DND-41 (cell line): ENCODE measurements at regions not wholly inside any gene's neighbourhood (a gene's known extent, or its start where the extent isn't known, plus 50 kb on each side); places are given as distances from the start of the nearest gene placed in this dataset.

Experiments used
- ATAC-seq: fragments of 200-7000 bp; cut with Tn5 transposase; 3 replicates; pipeline ENCODE4 v1.9.1; 2021; ENCODE audit warnings: low read depth; ENCODE audit not compliant: insufficient read depth
- DNase-seq: peaks from one replicate; pipeline ENCODE4 v3.0.0-alpha.2; 2020
- H2AFZ ChIP-seq: 2 replicates; pipeline ENCODE4 v1.6.0; 2012; ENCODE audit warnings: low read depth, low read length
- H3K27ac ChIP-seq: 2 replicates; pipeline ENCODE4 v1.5.1; 2012; ENCODE audit warnings: low read length, inconsistent platforms
- H3K27me3 ChIP-seq: fragments of 200-600 bp; sonication (generic); 2 replicates; pipeline ENCODE4 v1.6.0; 2012; ENCODE audit warnings: low read length, mild to moderate bottlenecking, inconsistent platforms; ENCODE audit not compliant: insufficient read depth, poor library complexity
- H3K36me3 ChIP-seq: 2 replicates; pipeline ENCODE4 v1.5.1; 2012; ENCODE audit warnings: low read length, inconsistent platforms; ENCODE audit not compliant: insufficient read depth
- H3K4me1 ChIP-seq: 2 replicates; pipeline ENCODE4 v1.5.1; 2012; ENCODE audit warnings: mild to moderate bottlenecking, low read length; ENCODE audit not compliant: insufficient read depth
- H3K4me2 ChIP-seq: 2 replicates; pipeline ENCODE4 v1.6.0; 2012; ENCODE audit warnings: mild to moderate bottlenecking, moderate library complexity, low read length, inconsistent platforms; ENCODE audit not compliant: insufficient read depth
- H3K4me3 ChIP-seq, 2 experiments: fragments of 200-600 bp in 1 of 2; shearing (Covaris generic) in 1 of 2; 2 replicates each; pipeline ENCODE4 v1.5.1; 2012 to 2016; ENCODE audit warnings: inconsistent platforms in 2 of 2, low read length in 2 of 2, mild to moderate bottlenecking in 2 of 2, low read depth in 1 of 2, moderate library complexity in 1 of 2
- H3K79me2 ChIP-seq: 2 replicates; pipeline ENCODE4 v1.6.0; 2012; ENCODE audit warnings: low read length, inconsistent platforms; ENCODE audit not compliant: insufficient read depth
- H3K9ac ChIP-seq: 2 replicates; pipeline ENCODE4 v1.6.0; 2012; ENCODE audit warnings: low read depth, mild to moderate bottlenecking, inconsistent platforms, low read length, moderate library complexity
- H3K9me3 ChIP-seq: 2 replicates; pipeline ENCODE4 v1.5.1; 2012; ENCODE audit warnings: low read length, moderate library complexity, mild to moderate bottlenecking, inconsistent platforms; ENCODE audit not compliant: insufficient read depth, severe bottlenecking
- H4K20me1 ChIP-seq: 2 replicates; pipeline ENCODE4 v1.6.0; 2012; ENCODE audit warnings: low read length; ENCODE audit not compliant: insufficient read depth
- CTCF ChIP-seq: IDR thresholded peaks from 2 replicates; pipeline ENCODE4 v1.5.1; 2012; ENCODE audit warnings: borderline replicate concordance, low read length, moderate library complexity, mild to moderate bottlenecking; ENCODE audit not compliant: poor library complexity, severe bottlenecking; ENCODE audit errors: extremely low read depth
- EZH2 ChIP-seq: IDR thresholded peaks from 3 replicates; pipeline ENCODE4 v1.6.1; 2012; ENCODE audit warnings: borderline replicate concordance, low read depth, mild to moderate bottlenecking, moderate library complexity, low read length, inconsistent platforms; ENCODE audit not compliant: severe bottlenecking

- ATAC-seq (no peak), DNase-seq (no peak)
- no peak overlapping the region for H3K27ac ChIP-seq
- H3K36me3 ChIP-seq = peaks cover 42% of the 10 kb centered on the region
- H2AFZ ChIP-seq = no peak overlapping the region
- no peaks in the 10 kb centered on the region for H3K9me3 ChIP-seq
- H4K20me1 ChIP-seq = peaks cover 2% of the 10 kb centered on the region; the same call in 1 of the 2 replicates
- no peaks in the 10 kb centered on the region for H3K79me2 ChIP-seq
- no peaks in the 10 kb centered on the region for H3K4me1 ChIP-seq
- H3K4me3 ChIP-seq = no peak overlapping the region
- no peak overlapping the region for H3K4me2 ChIP-seq
- H3K9ac ChIP-seq = no peak overlapping the region
- TF ChIP-seq EZH2 (no peak), CTCF (no peak)
- no peaks in the 10 kb centered on the region for H3K27me3 ChIP-seq
Measured at GRCh38 chr2:241975593-241976284, 106.2 kb downstream of the RTP5 start.

GRCh38 chr2:241976296-241976695, 106.8 kb downstream of the RTP5 start:
- H3K4me1 ChIP-seq = no peaks in the 10 kb centered on the region
- ATAC-seq = no peak
- peaks cover 38% of the 10 kb centered on the region for H3K36me3 ChIP-seq
- H3K9me3 ChIP-seq = no peaks in the 10 kb centered on the region
- no peak overlapping the region for H3K4me3 ChIP-seq
- H3K9ac ChIP-seq = no peak overlapping the region
- H2AFZ ChIP-seq = no peak overlapping the region
- no peak for DNase-seq
- no peak for TF ChIP-seq CTCF
- no peak for TF ChIP-seq EZH2
- peaks cover 2% of the 10 kb centered on the region; the same call in 1 of the 2 replicates for H4K20me1 ChIP-seq
- H3K4me2 ChIP-seq = no peak overlapping the region
- no peak overlapping the region for H3K27ac ChIP-seq
- no peaks in the 10 kb centered on the region for H3K27me3 ChIP-seq
- H3K79me2 ChIP-seq = no peaks in the 10 kb centered on the region

GRCh38 chr2:241977557-241978300, 108.2 kb downstream of the RTP5 start:
- H2AFZ ChIP-seq = no peak overlapping the region
- no peak for TF ChIP-seq EZH2
- TF ChIP-seq CTCF = no peak
- no peaks in the 10 kb centered on the region for H3K4me1 ChIP-seq

More at GRCh38 chr2:241977557-241978300, 108.2 kb downstream of the RTP5 start:
- H4K20me1 ChIP-seq = peaks cover 5% of the 10 kb centered on the region
- H3K4me3 ChIP-seq = no peak overlapping the region
- H3K9me3 ChIP-seq = no peaks in the 10 kb centered on the region
- no peaks in the 10 kb centered on the region for H3K27me3 ChIP-seq
- no peaks in the 10 kb centered on the region for H3K79me2 ChIP-seq
- DNase-seq (no peak), ATAC-seq (no peak)
- H3K9ac ChIP-seq = no peak overlapping the region
- no peak overlapping the region for H3K4me2 ChIP-seq
- peaks cover 27% of the 10 kb centered on the region for H3K36me3 ChIP-seq
- H3K27ac ChIP-seq = no peak overlapping the region
